Occipital lobe (tissue), 1 donor: ENCODE measurements at regions not wholly inside any gene's neighbourhood (a gene's known extent, or its start where the extent isn't known, plus 50 kb on each side); places are given as distances from the start of the nearest gene placed in this dataset.

Experiments
- DNase-seq: peaks from one replicate; lab custom pipeline; 2025; lab: John Stamatoyannopoulos, UW

DNA sequence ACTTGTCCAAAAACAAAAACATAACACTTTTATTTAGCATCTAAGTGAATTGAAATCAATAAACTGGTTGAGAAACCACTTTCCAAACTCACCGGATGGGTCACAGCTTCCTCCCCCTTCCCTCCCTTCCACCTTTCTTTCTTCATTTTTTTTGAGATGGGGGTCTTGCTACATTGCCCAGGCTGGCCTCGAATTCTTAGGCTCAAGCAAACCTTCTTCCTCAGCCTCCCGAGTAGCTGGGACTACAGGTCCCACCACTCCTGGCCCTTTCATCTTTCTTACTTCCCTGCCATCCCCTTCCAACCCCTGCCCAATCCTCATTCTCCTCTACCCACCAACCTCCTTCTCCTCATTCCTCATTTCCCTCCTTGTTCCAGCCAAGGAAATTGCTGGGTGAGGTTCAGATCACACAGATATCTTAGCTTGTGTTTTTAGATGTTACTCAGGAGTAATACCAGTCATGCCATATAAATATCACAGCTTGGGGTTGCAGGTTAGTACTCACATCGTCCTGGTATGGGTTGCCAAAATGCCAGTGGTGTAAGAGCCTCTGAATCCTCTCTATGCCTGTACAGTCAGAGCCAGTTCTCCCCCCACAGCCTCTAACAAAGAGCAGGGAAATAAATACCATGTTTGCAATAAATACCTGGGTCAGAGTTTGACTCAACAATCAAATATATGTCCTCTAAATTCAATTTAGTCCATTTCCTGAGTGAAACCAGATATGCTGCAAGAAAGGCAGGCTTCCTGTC lies 132.7 kb upstream of the NDUFV2 start:
- no peak for DNase-seq

DNA sequence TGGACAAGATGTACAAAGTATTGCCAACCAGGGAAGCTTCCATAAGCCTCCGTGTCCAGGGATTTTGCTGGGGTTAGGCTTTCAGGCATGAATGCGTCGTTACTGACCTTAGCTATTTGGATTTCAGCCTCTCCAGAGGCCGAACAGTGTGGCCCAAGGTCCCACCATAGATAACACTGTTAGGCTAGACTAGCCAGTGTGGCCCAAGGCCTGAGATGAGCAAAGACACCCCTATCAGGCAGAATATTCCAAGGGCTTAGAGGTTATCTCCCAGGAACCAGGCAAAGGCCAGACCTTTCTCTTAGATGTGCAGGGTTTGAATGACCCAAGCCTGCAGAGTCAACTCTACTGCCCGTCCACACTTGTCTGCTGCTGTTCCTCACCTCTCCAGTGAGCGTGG lies 131.7 kb upstream of the NDUFV2 start:
- DNase-seq: no peak

GRCh38 chr18:8972116-8972515 lies 130.4 kb upstream of the NDUFV2 start:
- DNase-seq: no peak

DNA sequence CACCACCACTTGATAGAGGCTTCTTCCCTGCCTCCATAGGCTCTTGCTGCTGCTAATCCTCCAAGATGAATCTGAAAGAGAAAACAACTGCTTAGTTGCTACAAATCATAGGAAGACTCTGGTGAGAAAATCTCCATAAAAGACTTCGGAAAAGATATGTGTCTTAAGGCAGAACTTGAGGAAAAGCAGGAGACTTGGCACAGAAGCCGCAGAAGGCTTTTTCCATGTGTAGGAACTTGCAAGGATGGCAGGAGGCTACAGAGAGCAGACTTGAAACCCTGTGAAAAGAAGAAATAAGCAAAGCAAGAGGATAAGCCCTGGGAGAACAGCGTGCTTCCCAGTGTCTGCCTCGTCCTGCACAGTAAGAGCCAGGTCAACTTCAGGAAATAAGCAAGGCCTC lies 128.2 kb upstream of the NDUFV2 start:
- DNase-seq: no peak

GRCh38 chr18:8974696-8975095 lies 127.8 kb upstream of the NDUFV2 start:
- no peak for DNase-seq

- DNase-seq: no peak
Measured at GRCh38 chr18:8975624-8976023, 126.9 kb upstream of the NDUFV2 start.

- no peak for DNase-seq
Measured at GRCh38 chr18:8976606-8977005, 125.9 kb upstream of the NDUFV2 start.

DNA sequence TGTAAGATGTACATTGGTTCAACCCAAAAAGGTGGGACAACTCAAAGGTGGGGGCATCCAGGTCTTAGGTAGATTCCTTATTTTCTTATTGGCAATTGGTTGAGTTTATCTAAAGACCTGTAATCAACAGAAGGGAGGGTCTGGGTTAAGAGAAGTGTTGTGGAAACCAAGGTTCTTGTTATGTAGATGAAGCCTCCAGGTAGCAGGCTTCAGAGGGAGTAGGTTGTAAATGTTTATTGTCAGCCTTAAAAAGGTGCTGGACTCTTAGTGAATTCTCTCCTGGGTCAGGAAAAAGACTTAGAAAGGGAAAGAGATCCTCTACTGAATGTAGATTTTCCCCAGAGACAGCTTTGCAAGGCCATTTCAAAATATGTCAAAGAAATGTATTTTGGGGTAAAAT lies 125.3 kb upstream of the NDUFV2 start:
- DNase-seq: no peak

DNA sequence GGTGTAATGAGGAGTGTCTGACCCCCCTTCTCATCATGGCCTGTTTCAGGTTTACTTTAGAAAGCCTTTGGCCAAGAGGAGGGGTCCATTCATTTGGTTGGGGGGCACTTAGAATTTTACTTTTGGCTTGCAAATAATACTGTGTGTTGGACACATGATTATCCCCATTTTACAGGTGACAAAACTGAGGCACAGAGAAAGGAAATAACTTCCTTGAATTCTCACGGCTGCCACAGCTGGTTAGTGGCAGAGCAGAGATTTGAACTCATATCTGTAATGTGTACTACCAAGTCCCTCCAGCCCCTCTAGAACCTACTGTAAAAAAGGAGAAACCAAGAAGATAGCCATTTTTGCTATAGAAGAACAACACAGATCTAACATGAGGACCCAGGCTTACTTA lies 124.8 kb upstream of the NDUFV2 start:
- no peak for DNase-seq

- no peak for DNase-seq
Measured at GRCh38 chr18:8978394-8978793, 124.1 kb upstream of the NDUFV2 start.

DNA sequence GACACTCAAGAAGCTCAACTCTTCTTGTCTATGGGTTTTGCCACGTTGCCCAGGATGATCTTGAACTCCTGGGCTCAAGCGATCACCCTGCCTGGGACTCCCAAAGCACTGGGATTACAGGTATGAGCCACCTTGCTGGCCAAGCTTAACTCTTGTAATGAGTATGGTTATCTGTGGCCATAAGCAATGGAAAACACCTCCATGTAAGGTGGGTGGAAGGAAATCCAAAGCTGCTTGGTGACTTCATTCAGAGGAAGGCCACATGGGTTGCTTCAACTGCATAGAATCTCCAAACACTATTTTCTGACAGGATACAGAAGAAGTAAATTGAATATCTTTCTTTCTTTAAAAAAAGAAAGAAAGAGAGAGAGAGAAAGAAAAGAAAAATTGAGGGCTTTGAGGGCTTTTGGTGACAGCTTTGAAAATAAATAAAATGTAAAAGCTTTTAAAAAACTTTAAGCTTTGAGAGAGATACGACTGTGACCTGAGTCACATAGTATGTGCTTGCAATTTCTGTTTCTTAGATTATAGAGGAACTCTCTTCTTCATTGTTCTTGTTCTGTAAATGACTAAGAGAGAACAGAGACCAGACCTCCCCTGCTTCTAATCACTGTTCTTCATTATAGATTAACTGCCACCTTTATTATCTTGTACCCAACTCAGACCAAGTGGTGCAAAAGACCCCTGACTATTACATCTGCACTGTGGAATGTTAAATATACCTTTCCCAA lies 123.1 kb upstream of the NDUFV2 start:
- no peak for DNase-seq

DNA sequence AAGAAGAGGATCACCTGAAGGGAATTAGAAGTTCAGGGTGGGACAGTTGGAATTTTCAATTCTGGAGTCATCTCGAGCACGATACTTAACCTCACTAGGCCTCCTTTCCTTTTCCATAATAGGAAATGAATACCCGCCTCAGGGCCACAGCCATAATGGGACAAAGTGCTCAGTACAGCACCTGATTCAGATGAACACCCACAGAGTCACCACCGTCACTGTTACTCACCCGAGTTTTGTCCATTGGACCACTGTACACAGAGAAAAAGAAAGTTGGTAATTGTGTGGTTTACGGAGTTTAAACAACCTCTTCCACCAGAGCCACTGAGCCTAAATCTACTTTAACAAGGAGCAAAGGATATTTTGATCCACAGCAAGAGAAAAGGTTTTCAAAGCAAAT lies 122.0 kb upstream of the NDUFV2 start:
- no peak for DNase-seq

DNA sequence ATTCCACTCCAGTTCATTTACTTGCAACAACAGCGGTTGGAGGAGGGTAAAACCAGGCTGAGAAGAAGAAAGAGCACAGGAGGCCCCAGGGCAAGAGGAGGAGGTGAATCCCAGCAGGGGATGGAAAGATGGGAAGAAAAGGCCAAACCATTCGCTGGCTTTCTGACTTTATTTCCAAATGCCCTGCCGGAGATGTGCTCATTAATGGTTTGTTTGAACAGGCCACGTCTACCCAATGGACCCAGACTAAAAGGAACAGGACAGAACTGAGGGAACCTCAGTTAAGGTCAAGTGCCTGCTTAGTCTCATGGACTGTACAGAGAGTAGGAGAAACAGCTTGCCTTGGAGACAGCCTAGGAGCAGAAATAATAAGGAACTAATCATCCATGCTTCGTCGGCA lies 121.6 kb upstream of the NDUFV2 start:
- no peak for DNase-seq

DNA sequence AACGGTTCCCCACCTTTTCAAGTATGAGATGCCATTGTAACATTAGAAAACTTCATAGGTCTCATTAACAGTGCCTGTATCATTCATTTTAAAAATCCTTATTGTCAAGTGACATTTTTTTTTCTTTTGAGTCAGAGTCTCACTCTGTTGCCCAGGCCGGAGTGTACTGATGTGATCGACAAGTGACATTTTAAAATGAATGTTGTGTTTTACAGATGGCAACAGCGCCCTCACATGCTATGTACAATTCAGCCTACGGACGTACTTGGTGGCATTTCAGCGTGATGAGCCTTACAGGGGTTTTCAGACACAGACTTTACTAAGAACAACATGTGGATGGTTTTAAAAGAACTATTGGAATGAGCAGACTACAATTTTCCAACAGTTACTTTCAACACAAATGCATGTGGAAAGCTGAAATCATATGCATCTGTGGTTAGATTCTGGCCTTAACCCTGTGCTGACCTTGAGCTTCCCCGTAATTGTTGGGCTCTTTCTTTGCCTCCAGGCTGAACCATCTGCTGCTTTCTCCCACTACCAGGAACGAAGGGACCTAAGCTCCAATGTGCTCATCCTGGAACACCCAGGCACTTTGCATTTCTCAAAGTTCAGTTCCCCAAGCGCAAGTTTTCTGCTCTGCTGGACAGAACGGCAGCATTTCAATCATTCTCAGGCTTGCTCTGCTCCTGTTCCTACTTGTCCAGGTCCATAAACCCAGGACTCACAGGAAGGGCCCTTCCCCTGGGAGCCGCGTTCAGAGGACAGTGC lies 119.9 kb upstream of the NDUFV2 start:
- DNase-seq: no peak

DNA sequence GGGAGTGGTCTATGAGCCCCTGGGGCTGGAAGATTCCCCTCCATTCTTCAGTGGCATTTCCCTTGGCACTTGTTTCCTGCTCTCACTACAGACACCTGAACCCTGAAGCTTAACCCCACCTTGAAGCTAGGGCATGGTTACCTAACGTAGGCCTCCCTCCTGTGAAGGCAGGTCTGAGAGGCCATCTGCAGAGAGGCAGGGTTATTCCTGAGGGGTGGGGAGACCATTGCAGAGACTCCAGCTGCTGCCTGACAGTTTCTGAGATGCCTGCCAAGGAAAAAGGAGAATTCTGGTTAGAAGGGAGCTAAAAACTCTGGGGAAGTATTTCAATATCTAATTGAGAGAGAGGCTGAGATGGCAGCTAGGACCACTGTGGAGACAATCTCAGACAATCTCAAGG lies 119.3 kb upstream of the NDUFV2 start:
- DNase-seq: no peak

DNA sequence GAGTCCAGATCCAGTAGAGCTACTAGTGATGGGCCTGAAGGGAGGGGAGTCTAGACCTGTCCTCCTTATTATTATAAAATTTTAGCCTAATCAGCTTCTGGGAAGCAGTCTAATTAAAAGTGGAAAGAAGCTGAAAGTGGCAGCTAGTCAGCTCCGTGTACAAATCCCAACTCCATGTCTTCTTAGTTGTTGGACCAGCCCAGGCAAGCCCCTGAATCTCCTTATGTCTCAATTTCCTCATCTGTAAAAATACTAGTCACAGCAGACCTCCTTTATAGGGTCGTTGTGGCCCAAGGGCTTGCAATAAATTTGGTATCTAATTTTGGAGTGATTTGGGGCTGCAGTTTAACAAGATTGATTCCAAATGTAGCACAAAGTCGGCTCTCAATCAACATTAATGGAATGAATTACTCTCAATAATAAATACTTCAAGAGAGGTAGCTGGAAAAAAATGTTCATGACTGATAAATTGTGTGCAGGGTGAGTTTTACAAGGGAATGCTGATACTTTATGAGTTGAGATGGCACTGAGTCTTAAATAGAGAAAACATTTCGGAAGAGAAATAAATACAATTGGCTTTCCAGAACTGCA lies 118.3 kb upstream of the NDUFV2 start:
- no peak for DNase-seq

DNA sequence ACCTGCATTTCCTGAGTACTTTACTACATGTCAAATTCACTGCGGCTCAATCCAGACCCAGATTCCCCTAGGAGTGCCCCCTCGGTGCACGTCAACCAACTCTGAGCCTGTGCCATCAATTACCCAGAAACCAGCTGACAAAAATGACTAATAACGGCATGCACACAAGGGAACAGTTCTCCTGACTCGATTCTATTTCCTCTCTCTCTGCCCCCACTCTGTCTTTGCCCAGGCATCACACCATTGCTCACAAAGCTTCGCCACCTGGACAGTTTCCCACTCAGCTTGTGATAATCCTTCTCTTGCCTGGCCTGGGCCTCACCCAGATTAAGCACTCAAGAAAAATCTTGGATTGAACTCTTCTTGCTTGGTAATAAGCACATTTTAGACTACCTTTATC lies 115.3 kb upstream of the NDUFV2 start:
- peak; percentile 49 for DNase-seq

- peak; percentile 24 for DNase-seq
Measured at GRCh38 chr18:8988260-8988871, 114.1 kb upstream of the NDUFV2 start.

DNA sequence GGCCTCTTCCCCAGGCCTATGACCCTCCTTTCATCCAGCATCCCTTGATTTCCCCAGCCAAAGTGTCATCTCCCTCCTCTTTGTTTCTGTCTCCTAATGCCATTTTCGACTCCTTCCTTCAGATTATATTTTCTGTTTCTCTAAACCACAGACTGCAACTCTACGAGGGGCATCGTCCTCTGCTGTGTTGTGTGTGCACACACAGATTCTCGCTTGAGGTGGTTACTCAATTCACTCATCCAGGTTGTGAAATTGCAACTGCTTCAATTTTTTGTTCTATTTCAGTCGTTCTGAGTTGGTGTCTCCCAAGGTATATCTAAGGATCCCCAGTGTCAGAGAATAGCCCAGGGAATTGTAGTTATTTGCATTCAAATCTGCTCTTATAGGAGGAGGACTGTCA lies 113.5 kb upstream of the NDUFV2 start:
- DNase-seq: no peak

- DNase-seq: no peak
Measured at GRCh38 chr18:8989855-8990254, 112.6 kb upstream of the NDUFV2 start.

- no peak for DNase-seq
Measured at GRCh38 chr18:8990276-8991031, 112.0 kb upstream of the NDUFV2 start.
